ENCODE measurements at regions not wholly inside any gene's neighbourhood (a gene's known extent, or its start where the extent isn't known, plus 50 kb on each side); places are given as distances from the start of the nearest gene placed in this dataset.

- DNase-seq (ENCODE audit: insufficient read length, low spot score, missing footprints) = no peak
- no peaks in the 10 kb centered on the region for H3K79me2 ChIP-seq (ENCODE audit: insufficient read depth, low read length)
- TF ChIP-seq CTCF (IDR thresholded peaks at IDR 0.05; ENCODE audit: extremely low read depth, low read depth, low read length) = no peak
- H3K27ac ChIP-seq (ENCODE audit: low read depth, low read length) = no peak overlapping the region
- H2AFZ ChIP-seq (ENCODE audit: low read length) = no peak overlapping the region
- no peak overlapping the region for H3K4me3 ChIP-seq (ENCODE audit: insufficient read depth, low read length)
- H3K4me1 ChIP-seq (ENCODE audit: insufficient read depth, low read length) = no peaks in the 10 kb centered on the region
- no peaks in the 10 kb centered on the region for H3K9me3 ChIP-seq (ENCODE audit: low read depth, low read length)
- H3K36me3 ChIP-seq (ENCODE audit: insufficient read depth, low read length) = no peaks in the 10 kb centered on the region
- no peak overlapping the region for H3K4me2 ChIP-seq (ENCODE audit: insufficient read depth, low read length)
- H4K20me1 ChIP-seq (ENCODE audit: insufficient read depth, low read length) = no peaks in the 10 kb centered on the region
- no peaks in the 10 kb centered on the region for H3K27me3 ChIP-seq (ENCODE audit: insufficient read depth, low read length)
These were observed 329.6 kb downstream of the MED10 start for GRCh38 chr5:6048746-6049145.

- H3K79me2 ChIP-seq (ENCODE audit: insufficient read depth, low read length) = no peaks in the 10 kb centered on the region
- no peak for TF ChIP-seq CTCF (IDR thresholded peaks at IDR 0.05; ENCODE audit: extremely low read depth, low read depth, low read length)
- H3K4me3 ChIP-seq (ENCODE audit: insufficient read depth, low read length) = no peak overlapping the region
- peak; percentile 21 for DNase-seq (ENCODE audit: insufficient read length, low spot score, missing footprints)
- no peaks in the 10 kb centered on the region for H3K4me1 ChIP-seq (ENCODE audit: insufficient read depth, low read length)
- no peak overlapping the region for H3K27ac ChIP-seq (ENCODE audit: low read depth, low read length)
- no peaks in the 10 kb centered on the region for H4K20me1 ChIP-seq (ENCODE audit: insufficient read depth, low read length)
- no peak overlapping the region for H2AFZ ChIP-seq (ENCODE audit: low read length)
- H3K9me3 ChIP-seq (ENCODE audit: low read depth, low read length) = no peaks in the 10 kb centered on the region
- no peaks in the 10 kb centered on the region for H3K36me3 ChIP-seq (ENCODE audit: insufficient read depth, low read length)
- H3K4me2 ChIP-seq (ENCODE audit: insufficient read depth, low read length) = no peak overlapping the region
- H3K27me3 ChIP-seq (ENCODE audit: insufficient read depth, low read length) = no peaks in the 10 kb centered on the region
These were observed 331.9 kb downstream of the MED10 start for GRCh38 chr5:6046296-6046967.

GRCh38 chr5:6043491-6044310, 334.6 kb downstream of the MED10 start:
- Histone ChIP-seq H3K27ac (ENCODE audit: low read depth, low read length) (no peak overlapping the region), H3K4me1 (ENCODE audit: insufficient read depth, low read length) (no peaks in the 10 kb centered on the region), H3K79me2 (ENCODE audit: insufficient read depth, low read length) (no peaks in the 10 kb centered on the region), H4K20me1 (ENCODE audit: insufficient read depth, low read length) (no peaks in the 10 kb centered on the region), H2AFZ (ENCODE audit: low read length) (no peak overlapping the region), H3K36me3 (ENCODE audit: insufficient read depth, low read length) (no peaks in the 10 kb centered on the region), H3K4me2 (ENCODE audit: insufficient read depth, low read length) (no peak overlapping the region), H3K9me3 (ENCODE audit: low read depth, low read length) (no peaks in the 10 kb centered on the region), H3K27me3 (ENCODE audit: insufficient read depth, low read length) (no peaks in the 10 kb centered on the region), H3K4me3 (ENCODE audit: insufficient read depth, low read length) (no peak overlapping the region)
- TF ChIP-seq CTCF (IDR thresholded peaks at IDR 0.05; ENCODE audit: extremely low read depth, low read depth, low read length) = no peak
- peak; percentile 14 for DNase-seq (ENCODE audit: insufficient read length, low spot score, missing footprints)

- H3K9me3 ChIP-seq (ENCODE audit: low read depth, low read length) = no peaks in the 10 kb centered on the region
- H4K20me1 ChIP-seq (ENCODE audit: insufficient read depth, low read length) = no peaks in the 10 kb centered on the region
- H3K27me3 ChIP-seq (ENCODE audit: insufficient read depth, low read length) = no peaks in the 10 kb centered on the region
- H3K36me3 ChIP-seq (ENCODE audit: insufficient read depth, low read length) = no peaks in the 10 kb centered on the region
- no peak overlapping the region for H2AFZ ChIP-seq (ENCODE audit: low read length)
- H3K79me2 ChIP-seq (ENCODE audit: insufficient read depth, low read length) = no peaks in the 10 kb centered on the region
- no peak for TF ChIP-seq CTCF (IDR thresholded peaks at IDR 0.05; ENCODE audit: extremely low read depth, low read depth, low read length)
- H3K4me2 ChIP-seq (ENCODE audit: insufficient read depth, low read length) = no peak overlapping the region
- no peaks in the 10 kb centered on the region for H3K4me1 ChIP-seq (ENCODE audit: insufficient read depth, low read length)
- H3K4me3 ChIP-seq (ENCODE audit: insufficient read depth, low read length) = no peak overlapping the region
- DNase-seq (ENCODE audit: insufficient read length, low spot score, missing footprints) = no peak
- no peak overlapping the region for H3K27ac ChIP-seq (ENCODE audit: low read depth, low read length)
These were observed 336.3 kb downstream of the MED10 start for GRCh38 chr5:6041977-6042550.
